DMS79 treated with DMSO at 0.1 percent for 48 hours (cell line): ENCODE measurements at regions not wholly inside any gene's neighbourhood (a gene's known extent, or its start where the extent isn't known, plus 50 kb on each side); places are given as distances from the start of the nearest gene placed in this dataset.
"Not testable (repeated sequence)": the region's sequence is repeated elsewhere in the genome, so short reads cannot be mapped to it uniquely, and the experiment has no call there.

Experiments used
- DNase-seq: peaks from one replicate; lab custom pipeline; 2025; lab: John Stamatoyannopoulos, UW

GRCh38 chr11:97667057-97667456 is 1277.2 kb downstream of the JRKL start:
- no peak for DNase-seq

GRCh38 chr11:97683733-97684132 is 1293.9 kb downstream of the JRKL start:
- no peak for DNase-seq

- DNase-seq, result no peak
These were observed 1295.0 kb downstream of the JRKL start for GRCh38 chr11:97684486-97685439.

GRCh38 chr11:97685695-97686094 is 1295.9 kb downstream of the JRKL start:
- no peak for DNase-seq

- DNase-seq, result no peak
These were observed 1297.3 kb downstream of the JRKL start for GRCh38 chr11:97687111-97687510.

GRCh38 chr11:97691061-97691460 is 1301.2 kb downstream of the JRKL start:
- DNase-seq, result no peak

GRCh38 chr11:97702951-97703350 is 1313.1 kb downstream of the JRKL start:
- DNase-seq, result no peak

GRCh38 chr11:97703851-97704250 is 1314.0 kb downstream of the JRKL start:
- no peak for DNase-seq

GRCh38 chr11:97705441-97705840 is 1315.3 kb upstream of the CNTN5 start:
- not testable (repeated sequence) for DNase-seq

GRCh38 chr11:97717922-97718321 is 1302.8 kb upstream of the CNTN5 start:
- no peak for DNase-seq

- DNase-seq, result no peak
These were observed 1298.7 kb upstream of the CNTN5 start for GRCh38 chr11:97722065-97722464.

GRCh38 chr11:97722721-97723120 is 1298.0 kb upstream of the CNTN5 start:
- DNase-seq, result no peak

GRCh38 chr11:97729546-97730272 is 1291.0 kb upstream of the CNTN5 start:
- no peak for DNase-seq

GRCh38 chr11:97732011-97732632 is 1288.6 kb upstream of the CNTN5 start:
- no peak for DNase-seq

GRCh38 chr11:97738751-97739150 is 1282.0 kb upstream of the CNTN5 start:
- DNase-seq, result no peak

- DNase-seq, result no peak
These were observed 1280.6 kb upstream of the CNTN5 start for GRCh38 chr11:97739932-97740800.

- DNase-seq, result no peak
These were observed 1280.0 kb upstream of the CNTN5 start for GRCh38 chr11:97740801-97741151.

- no peak for DNase-seq
These were observed 1278.0 kb upstream of the CNTN5 start for GRCh38 chr11:97742717-97743116.

- DNase-seq, result no peak
These were observed 1277.5 kb upstream of the CNTN5 start for GRCh38 chr11:97743205-97743742.

- DNase-seq, result no peak
These were observed 1275.2 kb upstream of the CNTN5 start for GRCh38 chr11:97745515-97746050.

- no peak for DNase-seq
These were observed 1273.9 kb upstream of the CNTN5 start for GRCh38 chr11:97746818-97747217.
